Right renal cortex interstitium (tissue), 3 donors: ENCODE measurements at regions not wholly inside any gene's neighbourhood (a gene's known extent, or its start where the extent isn't known, plus 50 kb on each side); places are given as distances from the start of the nearest gene placed in this dataset.
"Not testable (repeated sequence)": the region's sequence is repeated elsewhere in the genome, so short reads cannot be mapped to it uniquely, and the experiment has no call there.

Experiments used
- DNase-seq, 3 donors: peaks; one replicate each; pipeline ENCODE4 v3.0.0-alpha.2; 2013; ENCODE audit warnings: low read depth in 3 of 3, low spot score in 2 of 3

DNA sequence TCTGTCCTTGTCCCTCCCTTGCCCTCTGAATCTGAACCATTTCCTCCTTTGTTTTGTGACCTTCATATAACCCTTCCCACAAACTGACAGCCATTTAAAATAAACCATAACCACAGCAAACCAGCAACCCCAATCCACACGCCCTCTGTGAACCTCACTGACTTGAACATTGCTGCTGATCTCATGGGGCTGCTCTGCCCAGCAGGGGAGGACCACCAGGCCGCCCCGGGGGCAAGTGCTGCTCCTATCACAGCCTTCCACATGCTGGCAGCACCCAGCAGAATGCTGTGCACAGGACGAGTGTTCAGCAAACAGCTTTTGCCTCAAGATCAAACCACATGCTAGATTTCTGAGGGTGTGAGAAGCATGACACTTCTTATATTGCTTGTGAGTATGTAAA, 73.9 kb upstream of the UXS1 start:
- DNase-seq, result no peak

DNA sequence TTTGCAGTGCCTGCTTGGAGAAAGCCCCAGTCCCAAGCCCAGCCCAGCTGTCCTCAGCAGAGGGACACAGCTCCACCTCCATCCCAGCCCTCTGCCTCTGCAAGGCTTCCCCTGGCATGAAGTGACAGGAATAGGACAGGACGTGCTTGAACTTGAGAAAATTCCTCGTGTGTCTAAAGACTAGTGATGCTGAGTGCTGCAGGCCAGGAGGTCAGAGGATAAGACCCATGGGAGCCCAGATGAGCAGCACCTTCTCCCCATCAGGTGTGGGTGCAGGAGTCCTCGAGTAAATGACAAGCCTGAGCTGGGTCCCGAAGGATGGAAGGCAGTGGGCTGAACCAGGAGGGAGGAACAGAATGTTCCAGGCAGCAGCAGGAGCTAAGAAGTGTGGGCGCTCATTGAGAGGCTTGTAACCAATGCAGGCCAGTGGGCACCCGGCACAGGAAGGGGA, 67.8 kb upstream of the UXS1 start:
- no peak for DNase-seq

DNA sequence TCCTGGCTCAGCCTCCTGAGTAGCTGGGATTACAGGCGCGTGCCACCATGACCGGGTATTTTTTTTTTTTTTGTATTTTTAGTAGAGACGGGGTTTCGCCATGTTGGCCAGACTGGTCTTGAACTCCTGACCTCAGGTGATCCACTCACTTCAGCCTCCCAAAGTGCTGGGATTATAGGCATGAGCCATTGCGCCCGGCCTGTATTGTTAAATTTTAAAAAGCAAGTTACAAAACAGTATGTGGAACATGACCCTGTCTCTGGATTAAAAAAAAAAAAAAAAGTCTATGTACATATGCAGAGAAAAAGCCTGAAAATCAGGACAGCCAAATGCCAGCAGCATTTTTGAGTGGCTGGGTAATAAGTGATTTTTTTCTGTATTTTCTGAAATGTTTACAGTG, 64.8 kb upstream of the UXS1 start:
- DNase-seq, result not testable (repeated sequence)

DNA sequence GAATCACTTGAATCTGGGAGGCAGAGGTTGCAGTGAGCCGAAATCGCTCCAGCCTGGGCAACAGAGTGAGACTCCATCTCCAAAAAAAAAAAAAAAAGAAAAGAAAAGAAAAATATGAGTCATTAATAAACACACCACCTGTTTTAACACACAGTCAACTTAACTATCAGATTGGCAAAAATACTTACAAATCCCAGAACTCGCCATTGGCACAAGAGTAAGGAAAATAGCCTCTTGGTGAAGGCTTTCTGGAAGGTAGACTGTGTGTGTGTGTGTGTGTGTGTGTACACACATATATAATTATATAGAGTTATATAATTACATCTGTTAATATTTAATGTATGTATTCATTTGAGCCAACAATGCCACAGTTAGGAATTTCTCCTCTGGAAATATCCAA, 63.7 kb upstream of the UXS1 start:
- DNase-seq, result no peak

DNA sequence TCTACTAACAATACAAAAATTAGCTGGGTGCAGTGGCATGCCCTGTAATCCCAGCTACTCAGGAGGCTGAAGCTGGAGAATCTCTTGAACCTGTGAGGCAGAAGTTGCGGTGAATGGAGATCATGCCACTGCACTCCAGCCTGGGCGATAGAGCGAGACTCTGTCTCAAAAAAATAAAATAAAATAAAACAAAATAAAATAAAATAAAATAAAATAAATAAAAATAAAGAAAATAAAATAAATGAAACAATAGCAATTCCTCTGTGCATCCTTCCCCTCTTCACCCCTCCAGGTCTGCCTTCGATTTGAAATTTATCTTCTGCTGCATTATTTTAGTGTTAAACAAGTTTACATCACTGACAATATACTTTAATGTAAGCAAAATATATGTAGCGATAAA, 63.0 kb upstream of the UXS1 start:
- no peak for DNase-seq

DNA sequence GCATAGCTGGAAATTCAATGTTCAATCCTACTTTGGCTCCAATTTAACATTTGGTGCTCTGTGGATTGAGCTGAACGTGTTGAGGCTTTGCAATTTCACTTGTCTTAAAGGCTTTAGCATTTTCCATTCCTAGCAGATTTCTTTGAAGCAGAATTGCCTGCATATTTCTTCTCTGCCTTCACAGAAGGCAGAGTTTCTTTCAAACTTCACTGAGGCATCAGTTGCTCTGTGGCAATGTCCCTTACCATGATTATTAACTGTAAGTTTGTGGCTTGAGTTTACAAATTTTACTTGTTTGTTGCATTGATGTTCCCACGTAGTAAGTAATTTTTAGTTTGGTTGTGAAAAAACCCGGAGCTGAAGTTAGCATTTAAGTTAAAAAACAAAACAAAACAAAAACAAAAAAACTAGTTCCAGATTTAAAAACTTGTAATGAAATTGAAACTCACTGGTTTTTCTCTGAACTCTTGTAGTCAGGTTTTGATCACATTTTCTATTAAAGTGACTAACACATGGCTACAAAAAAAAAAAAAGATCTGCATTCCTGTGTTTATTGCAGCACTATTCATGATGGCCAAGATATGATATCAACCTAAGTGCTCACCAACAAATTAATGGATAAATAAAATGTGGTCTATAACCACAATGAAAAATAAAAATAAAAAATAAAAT, 55.2 kb upstream of the UXS1 start:
- not testable (repeated sequence) for DNase-seq

DNA sequence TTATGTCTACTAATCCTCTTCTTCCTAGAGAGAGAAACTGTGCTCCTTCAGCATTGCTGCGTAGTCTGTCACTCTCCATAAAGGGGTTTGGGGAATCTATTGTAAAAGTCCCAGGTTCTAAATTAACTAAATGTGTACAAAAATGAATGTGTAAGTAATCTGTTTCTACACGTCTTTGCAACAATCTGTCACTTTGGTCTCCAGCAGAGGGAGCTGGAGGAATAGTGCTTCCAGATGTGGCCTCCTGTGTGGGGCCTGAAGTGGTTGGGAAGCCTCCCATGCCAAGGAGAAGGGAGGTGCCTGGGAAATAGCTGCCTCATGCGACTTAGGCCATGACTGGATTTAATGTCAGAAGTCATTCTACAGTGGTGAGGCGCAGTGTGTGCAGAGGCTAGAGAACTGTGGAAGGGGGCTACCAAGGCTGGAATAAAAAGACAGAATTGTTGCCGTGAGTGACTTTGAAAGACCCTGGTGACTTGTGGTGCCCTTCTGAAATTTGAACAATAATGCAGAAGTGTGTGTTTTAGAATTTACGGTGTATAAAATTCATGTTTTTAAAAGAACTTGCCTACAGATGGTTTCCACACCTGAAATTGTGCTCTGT, 54.5 kb upstream of the UXS1 start:
- DNase-seq, result not testable (repeated sequence)
